DND-41 (cell line): ENCODE measurements at regions not wholly inside any gene's neighbourhood (a gene's known extent, or its start where the extent isn't known, plus 50 kb on each side); places are given as distances from the start of the nearest gene placed in this dataset.
A peak's percentile ranks its signal among the peaks of the same experiment; 100 is the strongest.

Source experiments
- ATAC-seq: fragments of 200-7000 bp; cut with Tn5 transposase; 3 replicates; pipeline ENCODE4 v1.9.1; 2021; ENCODE audit warnings: low read depth; ENCODE audit not compliant: insufficient read depth
- DNase-seq: peaks from one replicate; pipeline ENCODE4 v3.0.0-alpha.2; 2020
- H2AFZ ChIP-seq: 2 replicates; pipeline ENCODE4 v1.6.0; 2012; ENCODE audit warnings: low read depth, low read length
- H3K27ac ChIP-seq: 2 replicates; pipeline ENCODE4 v1.5.1; 2012; ENCODE audit warnings: low read length, inconsistent platforms
- H3K27me3 ChIP-seq: fragments of 200-600 bp; sonication (generic); 2 replicates; pipeline ENCODE4 v1.6.0; 2012; ENCODE audit warnings: low read length, mild to moderate bottlenecking, inconsistent platforms; ENCODE audit not compliant: insufficient read depth, poor library complexity
- H3K36me3 ChIP-seq: 2 replicates; pipeline ENCODE4 v1.5.1; 2012; ENCODE audit warnings: low read length, inconsistent platforms; ENCODE audit not compliant: insufficient read depth
- H3K4me1 ChIP-seq: 2 replicates; pipeline ENCODE4 v1.5.1; 2012; ENCODE audit warnings: mild to moderate bottlenecking, low read length; ENCODE audit not compliant: insufficient read depth
- H3K4me2 ChIP-seq: 2 replicates; pipeline ENCODE4 v1.6.0; 2012; ENCODE audit warnings: mild to moderate bottlenecking, moderate library complexity, low read length, inconsistent platforms; ENCODE audit not compliant: insufficient read depth
- H3K4me3 ChIP-seq, 2 experiments: fragments of 200-600 bp in 1 of 2; shearing (Covaris generic) in 1 of 2; 2 replicates each; pipeline ENCODE4 v1.5.1; 2012 to 2016; ENCODE audit warnings: inconsistent platforms in 2 of 2, low read length in 2 of 2, mild to moderate bottlenecking in 2 of 2, low read depth in 1 of 2, moderate library complexity in 1 of 2
- H3K79me2 ChIP-seq: 2 replicates; pipeline ENCODE4 v1.6.0; 2012; ENCODE audit warnings: low read length, inconsistent platforms; ENCODE audit not compliant: insufficient read depth
- H3K9ac ChIP-seq: 2 replicates; pipeline ENCODE4 v1.6.0; 2012; ENCODE audit warnings: low read depth, mild to moderate bottlenecking, inconsistent platforms, low read length, moderate library complexity
- H3K9me3 ChIP-seq: 2 replicates; pipeline ENCODE4 v1.5.1; 2012; ENCODE audit warnings: low read length, moderate library complexity, mild to moderate bottlenecking, inconsistent platforms; ENCODE audit not compliant: insufficient read depth, severe bottlenecking
- H4K20me1 ChIP-seq: 2 replicates; pipeline ENCODE4 v1.6.0; 2012; ENCODE audit warnings: low read length; ENCODE audit not compliant: insufficient read depth
- CTCF ChIP-seq: IDR thresholded peaks from 2 replicates; pipeline ENCODE4 v1.5.1; 2012; ENCODE audit warnings: borderline replicate concordance, low read length, moderate library complexity, mild to moderate bottlenecking; ENCODE audit not compliant: poor library complexity, severe bottlenecking; ENCODE audit errors: extremely low read depth
- EZH2 ChIP-seq: IDR thresholded peaks from 3 replicates; pipeline ENCODE4 v1.6.1; 2012; ENCODE audit warnings: borderline replicate concordance, low read depth, mild to moderate bottlenecking, moderate library complexity, low read length, inconsistent platforms; ENCODE audit not compliant: severe bottlenecking

- TF ChIP-seq EZH2 (no peak), CTCF (no peak)
- ATAC-seq (no peak), DNase-seq (no peak)
These were observed 428.8 kb upstream of the MAF start for GRCh38 chr16:80029381-80029630.

DNA sequence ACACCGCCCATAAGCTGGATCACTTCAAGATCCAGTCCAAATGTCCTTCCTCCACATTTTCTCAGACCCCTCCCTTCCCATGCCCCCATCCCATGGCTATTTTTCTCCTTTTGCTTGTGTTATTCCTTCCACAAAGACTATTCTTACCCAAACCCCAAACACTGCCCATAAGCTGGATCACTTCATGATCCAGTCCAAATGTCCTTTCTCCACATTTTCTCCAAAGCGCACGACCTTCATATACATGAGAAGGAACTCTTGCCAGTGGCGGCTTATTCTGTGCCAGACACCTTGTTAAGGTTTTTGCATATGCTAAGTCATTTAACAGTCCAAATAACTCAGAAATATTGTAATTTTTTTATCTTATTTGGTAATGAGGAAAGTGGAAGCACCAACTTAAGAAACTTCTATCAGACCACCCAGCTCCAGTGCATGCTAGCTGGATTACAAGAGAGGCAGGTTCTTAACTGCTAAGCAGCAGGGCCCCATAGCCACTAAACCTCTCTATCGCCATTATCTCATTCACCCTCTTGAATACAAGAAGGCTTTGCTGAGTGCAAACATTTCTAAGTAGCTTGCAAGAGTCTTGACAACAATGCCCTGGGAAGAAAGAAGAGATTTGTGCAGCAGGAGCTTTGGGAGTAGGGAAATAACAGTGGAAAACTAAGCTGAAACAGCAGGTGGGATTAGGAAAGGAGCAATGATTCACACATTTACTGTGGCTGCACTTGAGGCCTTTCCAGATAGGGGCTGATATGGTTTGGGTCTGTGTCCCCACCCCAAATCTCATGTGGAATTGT lies 428.2 kb upstream of the MAF start:
- no peak overlapping the region for H3K27ac ChIP-seq

More at GRCh38 chr16:80029381-80029630, 428.8 kb upstream of the MAF start:
- Histone ChIP-seq H3K4me3 (no peak overlapping the region), H3K36me3 (no peaks in the 10 kb centered on the region), H3K9me3 (no peaks in the 10 kb centered on the region), H4K20me1 (no peaks in the 10 kb centered on the region), H2AFZ (no peak overlapping the region), H3K79me2 (no peaks in the 10 kb centered on the region), H3K9ac (no peak overlapping the region), H3K4me2 (no peak overlapping the region), H3K27me3 (no peaks in the 10 kb centered on the region), H3K27ac (no peak overlapping the region), H3K4me1 (no peaks in the 10 kb centered on the region)

DNA sequence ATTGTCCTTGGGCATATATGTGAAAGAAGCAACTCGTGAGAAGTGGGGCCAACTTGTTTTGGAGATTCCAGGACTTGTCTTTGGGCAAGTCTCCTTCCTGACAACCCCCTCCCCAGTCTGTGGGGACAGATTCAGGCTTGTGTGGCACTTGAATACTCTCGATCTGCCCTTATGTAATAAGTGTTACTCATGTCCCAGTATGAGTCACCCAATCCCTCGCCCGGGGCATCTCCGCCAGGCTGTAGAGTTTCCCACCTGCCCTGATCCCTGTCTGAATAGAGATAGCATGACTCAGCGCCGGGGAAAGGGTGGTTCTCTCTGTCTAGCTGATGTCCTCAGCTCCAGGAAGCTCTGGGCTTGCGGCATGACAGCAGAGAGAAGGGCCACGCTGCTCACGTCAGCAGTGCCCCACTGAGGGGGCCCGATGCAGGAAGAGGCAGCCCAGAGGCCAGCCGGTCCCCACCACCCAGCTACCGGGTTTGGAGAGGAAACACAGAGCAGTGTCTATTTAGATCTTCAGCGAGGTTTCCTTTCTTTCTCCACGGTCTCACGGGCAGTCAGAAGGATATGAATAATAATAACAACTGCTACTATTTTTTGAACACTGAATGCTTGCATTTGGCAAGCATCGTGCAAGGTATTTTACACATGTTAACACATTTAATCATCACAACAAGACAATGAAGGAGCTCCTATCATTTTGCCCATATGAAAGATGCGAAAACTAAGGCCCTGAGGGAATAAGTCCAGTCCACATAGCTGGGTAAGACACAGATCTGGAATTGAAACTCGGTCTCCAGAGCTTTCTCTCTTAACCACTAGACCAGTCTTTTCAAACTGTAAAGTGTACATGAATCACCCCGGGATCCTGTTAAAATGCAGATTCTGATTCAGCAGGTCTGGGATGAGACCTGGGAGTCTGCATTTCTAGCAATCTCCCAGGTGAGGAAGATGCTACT lies 426.7 kb upstream of the MAF start:
- Histone ChIP-seq H3K9me3 (no peaks in the 10 kb centered on the region), H3K9ac (no peak overlapping the region), H3K36me3 (no peaks in the 10 kb centered on the region), H3K27me3 (no peaks in the 10 kb centered on the region), H4K20me1 (no peaks in the 10 kb centered on the region), H3K4me2 (no peak overlapping the region), H3K4me3 (no peak overlapping the region), H3K4me1 (no peaks in the 10 kb centered on the region), H3K79me2 (no peaks in the 10 kb centered on the region), H2AFZ (no peak overlapping the region), H3K27ac (no peak overlapping the region)
- ATAC-seq = peak; percentile 77
- DNase-seq = peak; percentile 30
- TF ChIP-seq CTCF = no peak
- no peak for TF ChIP-seq EZH2

More for the DNA sequence above, 428.2 kb upstream of the MAF start:
- Histone ChIP-seq H3K4me3 (no peak overlapping the region), H3K79me2 (no peaks in the 10 kb centered on the region), H3K4me1 (no peaks in the 10 kb centered on the region), H3K9me3 (no peaks in the 10 kb centered on the region), H3K9ac (no peak overlapping the region), H3K27me3 (no peaks in the 10 kb centered on the region), H2AFZ (no peak overlapping the region), H4K20me1 (no peaks in the 10 kb centered on the region), H3K4me2 (no peak overlapping the region), H3K36me3 (no peaks in the 10 kb centered on the region)
- DNase-seq (no peak), ATAC-seq (no peak)
- TF ChIP-seq EZH2 (no peak), CTCF (no peak)
